Esophagus muscularis mucosa (tissue), 4 donors: ENCODE measurements at regions not wholly inside any gene's neighbourhood (a gene's known extent, or its start where the extent isn't known, plus 50 kb on each side); places are given as distances from the start of the nearest gene placed in this dataset.

Experiments used
- CTCF ChIP-seq, 3 experiments: fragments of 200-600 bp in 2 of 3; fragments of 450-650 bp in 1 of 3; sonication (generic) in 2 of 3; IDR thresholded peaks; one replicate each; pipeline ENCODE4 v1.5.1; 2017 to 2019; ENCODE audit warnings: antibody characterized with exemption in 3 of 3, mild to moderate bottlenecking in 2 of 3, moderate library complexity in 1 of 3
- EP300 ChIP-seq: sonication (generic); formaldehyde crosslinking; IDR thresholded peaks from one replicate; pipeline ENCODE4 v1.6.1; 2017; ENCODE audit warnings: antibody characterized with exemption
- POLR2A ChIP-seq: fragments of 450-650 bp; IDR thresholded peaks from one replicate; pipeline ENCODE4 v1.6.1; 2017; ENCODE audit warnings: antibody characterized with exemption, moderate library complexity, mild to moderate bottlenecking, low read depth
- POLR2AphosphoS5 ChIP-seq, 2 donors: sonication (generic); formaldehyde crosslinking; IDR thresholded peaks; one replicate each; pipeline ENCODE4 v1.6.1; 2017; ENCODE audit warnings: antibody characterized with exemption in 2 of 2

GRCh38 chr4:77451530-77451929 lies 154.1 kb upstream of the CXCL13 start:
- TF ChIP-seq CTCF (IDR thresholded peaks at IDR 0.05) (no peak), POLR2A (no peak), EP300 (no peak), POLR2AphosphoS5 (IDR thresholded peaks at IDR 0.05) (no peak)
